GM21515 (cell line): ENCODE measurements at regions not wholly inside any gene's neighbourhood (a gene's known extent, or its start where the extent isn't known, plus 50 kb on each side); places are given as distances from the start of the nearest gene placed in this dataset.
"Not testable (repeated sequence)": the region's sequence is repeated elsewhere in the genome, so short reads cannot be mapped to it uniquely, and the experiment has no call there.

Experiments
- ATAC-seq: cut with Tn5 transposase; IDR thresholded peaks from one replicate; pipeline ENCODE4 v1.9.1; 2021; ENCODE audit not compliant: unreplicated experiment

- ATAC-seq = no peak
Observed at GRCh38 chr5:82956600-82956999, 120.6 kb downstream of the TMEM167A start.

GRCh38 chr5:82952326-82952725, 124.9 kb downstream of the TMEM167A start:
- ATAC-seq = no peak

DNA sequence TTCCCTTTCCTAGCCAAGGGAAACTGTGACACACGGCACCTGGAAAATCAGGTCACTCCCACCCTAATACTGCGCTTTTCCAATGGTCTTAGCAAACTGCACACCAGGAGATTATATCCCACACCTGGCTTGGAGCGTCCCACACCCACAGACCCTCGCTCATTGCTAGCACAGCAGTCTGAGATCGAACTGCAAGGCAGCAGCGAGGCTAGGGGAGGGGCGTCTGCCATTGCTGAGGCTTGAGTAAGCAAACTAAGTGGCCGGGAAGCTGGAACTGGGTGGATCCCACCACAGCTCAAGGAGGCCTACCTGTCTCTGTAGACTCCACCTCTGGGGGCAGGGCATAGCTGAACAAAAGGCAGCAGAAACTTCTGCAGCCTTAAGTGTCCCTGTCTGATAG, 132.9 kb downstream of the TMEM167A start:
- ATAC-seq = not testable (repeated sequence)

DNA sequence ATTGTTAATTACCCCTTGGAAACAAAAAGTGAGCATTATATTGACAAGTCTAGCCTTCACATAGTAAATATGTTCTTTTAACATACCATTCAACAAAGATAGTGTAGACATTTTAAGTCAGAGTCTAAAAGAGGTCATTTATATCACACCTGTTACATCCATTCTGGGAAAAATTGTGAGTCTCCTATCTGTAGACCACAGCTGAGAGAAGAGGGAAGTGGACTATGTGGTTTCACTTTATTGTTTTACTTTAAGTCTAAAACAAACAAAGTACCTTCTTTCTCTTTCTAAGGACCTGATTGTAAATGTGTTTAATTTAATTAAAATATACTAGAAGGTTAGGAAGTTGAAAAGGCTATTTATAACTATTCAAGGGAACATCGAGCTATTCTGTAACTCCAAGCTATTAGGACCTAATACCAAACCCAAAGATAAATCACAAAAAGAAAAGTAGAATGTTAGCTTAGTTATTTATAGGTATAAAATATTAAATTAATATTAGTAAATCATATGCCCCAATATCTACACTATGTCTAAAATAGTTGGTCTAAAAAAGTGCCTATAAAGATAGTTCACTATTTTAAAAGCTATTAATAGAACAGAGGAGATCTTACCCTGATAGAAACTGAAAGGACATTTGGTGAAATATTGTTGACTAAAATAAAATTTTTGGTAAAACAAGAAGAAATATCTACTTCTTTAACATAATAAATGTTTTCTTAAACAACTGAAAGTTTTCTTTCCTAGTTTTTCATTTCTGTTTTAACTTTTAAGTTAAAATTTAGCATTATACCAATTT, 134.9 kb downstream of the TMEM167A start:
- ATAC-seq = peak; percentile 74

DNA sequence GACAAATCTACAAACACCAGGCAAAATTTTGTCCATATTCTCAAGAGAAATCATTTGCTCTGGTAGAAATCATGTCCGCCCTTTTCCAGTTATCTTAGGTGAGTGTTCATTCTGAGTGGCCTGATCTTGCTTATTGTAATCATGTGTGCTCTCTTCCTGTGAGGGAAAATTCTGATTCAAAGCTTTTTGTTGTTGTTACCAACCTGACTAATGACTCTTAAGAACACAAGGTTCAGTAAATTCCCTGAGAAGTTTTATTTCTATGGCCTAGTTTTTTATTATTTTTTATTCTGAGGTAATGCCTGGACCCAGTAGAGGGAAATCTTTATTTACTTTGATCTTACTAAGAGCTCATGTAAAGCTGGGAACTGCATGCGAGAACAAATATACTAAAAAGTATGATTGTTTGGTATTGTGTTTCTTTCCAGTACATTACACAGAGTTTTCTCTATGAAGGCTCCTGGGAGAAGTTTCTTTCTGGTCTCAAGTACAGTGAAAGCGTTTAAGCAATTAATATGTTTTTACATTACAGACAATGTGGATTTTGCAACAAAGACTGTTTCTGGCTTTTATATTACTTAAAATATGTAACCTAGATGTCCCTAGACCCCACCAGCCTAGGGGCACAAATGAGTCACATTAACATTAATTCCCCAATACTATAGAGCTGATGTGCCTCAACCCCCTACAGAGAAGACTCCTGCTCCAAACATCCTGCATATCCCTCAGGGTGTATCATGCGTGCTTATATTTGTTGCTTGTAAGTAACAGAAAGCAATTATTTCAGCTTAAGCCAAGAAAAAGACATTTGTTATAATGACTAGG, 138.1 kb downstream of the TMEM167A start:
- ATAC-seq = no peak

GRCh38 chr5:82932473-82933220, 144.5 kb downstream of the TMEM167A start:
- not testable (repeated sequence) for ATAC-seq

DNA sequence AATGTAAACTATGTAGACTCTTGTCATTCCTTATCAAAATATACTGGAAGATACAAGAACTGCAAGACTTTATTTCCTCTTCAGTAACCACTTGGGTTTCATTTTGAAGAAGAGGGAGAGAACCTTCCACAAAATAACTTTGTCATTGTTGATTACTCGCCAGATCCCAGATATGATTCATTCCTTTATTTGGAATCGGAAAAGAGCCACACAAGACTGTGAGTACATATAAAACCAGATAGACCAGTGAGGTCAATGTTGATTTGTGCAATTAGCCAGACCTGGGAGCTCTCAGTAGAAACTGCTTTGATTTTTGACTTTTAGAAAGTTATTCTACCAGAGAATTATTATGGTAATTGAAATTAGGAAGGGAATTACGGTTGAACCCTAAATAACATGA, 146.1 kb downstream of the TMEM167A start:
- ATAC-seq = no peak

- no peak for ATAC-seq
Observed at GRCh38 chr5:82925061-82925411, 152.2 kb downstream of the TMEM167A start.

DNA sequence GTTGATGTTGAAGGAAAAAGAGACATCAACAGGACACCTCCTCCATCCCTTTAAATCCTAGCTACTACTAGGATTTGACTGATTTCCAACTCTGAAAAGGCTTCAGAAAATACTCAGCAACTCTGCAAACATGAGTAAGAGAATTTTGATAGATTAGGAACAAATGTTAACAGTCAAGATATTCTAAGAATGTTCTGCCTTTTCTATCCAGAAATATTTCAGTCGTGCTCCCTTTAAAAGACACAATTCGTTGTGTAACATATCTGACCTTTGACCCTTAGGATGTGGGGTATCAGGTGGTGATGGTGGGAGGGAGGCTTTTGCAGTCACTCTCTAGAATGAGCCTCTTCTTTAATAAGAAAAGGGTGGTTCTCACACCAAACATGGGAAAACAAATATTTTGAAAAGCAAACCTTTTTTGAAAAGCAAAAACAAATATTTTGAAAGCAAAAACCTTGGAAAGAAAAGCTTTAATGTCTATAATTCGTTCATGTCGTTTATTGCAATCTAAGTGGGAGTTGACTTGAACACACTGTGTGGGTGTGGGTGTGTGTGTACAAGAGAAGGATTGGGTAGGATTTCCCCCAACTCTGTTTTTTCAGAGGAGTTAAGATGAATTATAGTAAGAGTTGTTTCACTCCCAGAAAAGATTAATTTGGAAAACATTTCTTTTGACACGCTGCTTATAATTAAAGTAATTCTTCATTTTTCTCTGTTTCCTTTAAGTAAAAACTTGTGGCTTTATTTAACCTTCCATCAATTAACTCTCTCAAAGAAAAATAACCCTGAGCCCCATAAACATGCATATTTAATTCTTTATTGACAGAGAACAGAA, 152.8 kb downstream of the TMEM167A start:
- ATAC-seq = no peak

DNA sequence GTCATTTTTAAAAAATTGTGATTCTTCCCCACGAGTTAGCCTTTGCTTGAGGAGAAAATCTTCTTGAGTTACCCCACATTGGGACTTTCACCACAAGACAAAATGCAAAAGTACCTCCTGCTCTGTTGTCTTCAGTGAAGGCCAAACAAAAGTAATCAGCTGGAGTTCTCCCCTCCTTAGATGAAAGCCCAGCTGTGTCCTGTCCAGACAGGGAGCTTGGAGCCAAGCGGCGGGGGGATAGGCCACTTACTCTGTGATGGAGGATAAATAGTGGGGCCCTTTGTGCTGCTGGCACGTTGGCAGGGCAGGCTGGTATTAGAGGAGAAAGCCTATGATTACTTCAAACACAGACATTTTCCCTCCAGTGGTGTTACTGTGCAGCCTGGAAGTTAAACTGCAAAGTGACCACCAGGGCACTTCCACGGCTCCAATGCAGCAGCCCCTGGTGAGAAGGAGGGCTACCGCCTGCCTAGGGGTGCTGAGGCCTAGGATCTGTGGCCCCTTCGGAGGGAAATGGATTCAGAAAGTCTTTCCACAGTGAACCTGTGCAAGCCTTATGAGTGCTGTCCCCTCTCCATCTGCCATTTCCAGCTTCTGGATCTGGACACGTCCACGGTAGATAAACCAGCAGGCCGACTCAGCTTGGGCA, 155.0 kb downstream of the TMEM167A start:
- no peak for ATAC-seq

GRCh38 chr5:82918311-82919031, 158.7 kb downstream of the TMEM167A start:
- ATAC-seq = no peak

- peak; percentile 76 for ATAC-seq
Observed at GRCh38 chr5:82917584-82917983, 159.6 kb downstream of the TMEM167A start.

- ATAC-seq = no peak
Observed at GRCh38 chr5:82913971-82914370, 163.2 kb downstream of the TMEM167A start.

DNA sequence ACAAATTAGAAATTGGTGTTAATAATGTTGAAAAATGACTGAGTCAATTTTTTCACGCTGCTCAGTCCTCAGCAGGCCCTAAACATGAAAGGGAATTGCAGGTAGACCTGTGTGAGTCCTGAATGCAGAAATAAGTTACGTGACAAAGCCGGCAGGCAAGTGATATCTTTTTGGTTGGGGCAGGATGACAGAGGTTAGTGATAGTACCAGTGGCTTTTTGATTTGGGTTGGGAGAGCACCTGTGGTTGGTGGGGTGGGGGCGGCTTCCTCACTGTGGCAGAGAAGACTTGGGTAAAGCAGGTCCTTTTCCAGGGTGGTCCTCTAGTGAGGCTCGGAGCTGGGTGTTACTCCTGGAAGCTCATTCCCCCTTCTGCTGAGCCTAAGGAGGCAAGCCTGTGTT, 164.7 kb downstream of the TMEM167A start:
- ATAC-seq = no peak

- no peak for ATAC-seq
Observed at GRCh38 chr5:82911910-82912309, 165.3 kb downstream of the TMEM167A start.

DNA sequence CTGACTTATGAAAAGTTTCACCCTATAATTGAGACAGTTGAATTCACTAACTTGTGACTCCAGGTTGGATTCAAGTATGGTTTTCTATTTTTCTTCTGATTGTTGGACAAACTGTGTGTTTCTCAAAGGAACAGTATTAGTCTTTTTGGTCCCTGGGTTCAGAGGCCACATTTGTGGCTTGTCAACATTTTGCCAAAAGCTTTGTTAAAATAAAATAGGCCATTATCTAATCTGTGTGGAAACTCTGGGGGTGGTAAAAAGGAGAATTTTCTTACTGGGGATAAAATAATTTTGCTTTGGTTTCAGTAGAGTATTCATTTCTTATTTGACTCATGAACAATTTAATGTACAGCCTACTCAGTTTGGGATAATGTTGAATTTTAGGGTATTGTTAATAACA, 166.3 kb downstream of the TMEM167A start:
- ATAC-seq = no peak

- ATAC-seq = no peak
Observed at GRCh38 chr5:82910491-82910890, 166.7 kb downstream of the TMEM167A start.

DNA sequence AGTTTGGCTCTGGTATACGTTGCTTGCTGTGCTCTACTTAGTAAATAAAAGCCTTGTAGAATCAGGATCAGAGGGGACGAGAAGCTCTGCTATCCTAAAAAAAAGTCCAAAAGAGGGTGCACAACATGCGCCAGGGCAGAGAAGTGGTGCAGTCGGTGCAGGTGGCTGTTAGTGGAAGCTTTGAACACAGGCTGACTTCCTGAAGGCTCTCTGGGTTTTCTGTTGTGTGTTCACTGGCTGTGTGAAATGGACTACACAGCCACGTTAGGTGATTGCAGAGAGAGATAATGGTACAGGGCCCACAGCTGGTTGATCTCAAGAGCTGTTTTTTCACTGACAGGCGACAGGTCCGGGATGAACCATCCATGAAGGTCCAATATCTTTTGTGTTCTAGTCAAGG, 167.4 kb downstream of the TMEM167A start:
- no peak for ATAC-seq

- ATAC-seq = no peak
Observed at GRCh38 chr5:82905986-82906385, 171.2 kb downstream of the TMEM167A start.
